K562 (cell line): ENCODE measurements at regions not wholly inside any gene's neighbourhood (a gene's known extent, or its start where the extent isn't known, plus 50 kb on each side); places are given as distances from the start of the nearest gene placed in this dataset.
"Not testable (repeated sequence)": the region's sequence is repeated elsewhere in the genome, so short reads cannot be mapped to it uniquely, and the experiment has no call there.

Experiments
- CTCF ChIP-seq, 3 experiments: IDR thresholded peaks in 2 of 3; conservative IDR thresholded peaks in 1 of 3; 2 replicates each; pipeline ENCODE4 v1.5.1; 2011 to 2012; ENCODE audit warnings: low read length in 3 of 3, mild to moderate bottlenecking in 3 of 3, control low read depth in 2 of 3, improper control_type of control experiment in 1 of 3, inconsistent platforms in 1 of 3, low read depth in 1 of 3, mixed read lengths in 1 of 3, moderate library complexity in 1 of 3; ENCODE audit not compliant: insufficient read depth in 2 of 3
- ESRRA ChIP-seq: fragments of 450-650 bp; IDR thresholded peaks from 2 replicates; pipeline ENCODE4 v1.6.1; 2014; ENCODE audit warnings: low read depth, mild to moderate bottlenecking, moderate library complexity, borderline replicate concordance
- FOXA1 ChIP-seq: fragments of 450-650 bp; IDR thresholded peaks from 2 replicates; pipeline ENCODE4 v1.6.1; 2016; ENCODE audit warnings: mild to moderate bottlenecking, borderline replicate concordance
- HDAC6 ChIP-seq: IDR thresholded peaks from 2 replicates; pipeline ENCODE4 v1.6.1; 2012; ENCODE audit warnings: low read depth, mild to moderate bottlenecking, control low read depth, inconsistent platforms, low read length, moderate library complexity
- MAFK ChIP-seq: IDR thresholded peaks from 2 replicates; pipeline ENCODE4 v1.6.1; 2011; ENCODE audit warnings: low read length, improper control_type of control experiment
- POLR2A ChIP-seq: fragments of 450-650 bp; conservative IDR thresholded peaks from 2 replicates; pipeline ENCODE4 v1.6.1; 2016
- RBBP5 ChIP-seq: fragments of 200-600 bp; sonication (generic); IDR thresholded peaks from 2 replicates; pipeline ENCODE4 v1.6.1; 2012; ENCODE audit warnings: borderline replicate concordance, mild to moderate bottlenecking, low read length, control low read depth, inconsistent platforms; ENCODE audit not compliant: insufficient read depth, poor library complexity, severe bottlenecking
- RBFOX2 ChIP-seq: fragments of 200-400 bp; formaldehyde crosslinking; IDR thresholded peaks from 2 replicates; pipeline ENCODE4 v1.6.1; 2017; ENCODE audit warnings: low read depth, mild to moderate bottlenecking, low read length, moderate library complexity
- SMC3 ChIP-seq: conservative IDR thresholded peaks from 2 replicates; pipeline ENCODE4 v1.6.1; 2011; ENCODE audit warnings: low read depth, low read length, improper control_type of control experiment; ENCODE audit not compliant: insufficient read depth
- TRIM25 ChIP-seq: fragments of 450-650 bp; IDR thresholded peaks from 2 replicates; pipeline ENCODE4 v1.7.0; 2016; ENCODE audit warnings: borderline replicate concordance
- ZNF3 ChIP-seq: fragments of 250-450 bp; sonication (Bioruptor Pico); IDR thresholded peaks from 2 replicates; pipeline ENCODE4 v1.5.0; 2021; ENCODE audit warnings: mild to moderate bottlenecking, moderate library complexity
- TF ChIP-seq, protein P1 (sequence below), 2 experiments: fragments of 450-650 bp; formaldehyde crosslinking in 1 of 2; IDR thresholded peaks; 2 replicates each; pipeline versions ENCODE4 v1.4.0 to v1.6.1; 2014 to 2020; ENCODE audit warnings: mild to moderate bottlenecking in 2 of 2, borderline replicate concordance in 1 of 2, low read depth in 1 of 2
- TF ChIP-seq, protein P2 (sequence below): sonication (generic); formaldehyde crosslinking; IDR thresholded peaks from 2 replicates; pipeline ENCODE4 v1.8.0; 2022; ENCODE audit warnings: mild to moderate bottlenecking, missing genetic modification reagents, borderline replicate concordance

GRCh38 chr16:33986521-33986920 is 527.1 kb downstream of the TP53TG3F start:
- not testable (repeated sequence) for TF ChIP-seq RBBP5; TRIM25; HDAC6; ESRRA; SMC3; MAFK; POLR2A; CTCF (IDR thresholded peaks at IDR 0.05 in 2 of 3, conservative IDR thresholded peaks at IDR 0.05 in 1 of 3; ENCODE audit: insufficient read depth in 2 of 3, low read depth in 1 of 3, low read length in 3 of 3); FOXA1; ZNF3 (CRISPR knock-in tag); RBFOX2
- TF ChIP-seq, protein P1, sequence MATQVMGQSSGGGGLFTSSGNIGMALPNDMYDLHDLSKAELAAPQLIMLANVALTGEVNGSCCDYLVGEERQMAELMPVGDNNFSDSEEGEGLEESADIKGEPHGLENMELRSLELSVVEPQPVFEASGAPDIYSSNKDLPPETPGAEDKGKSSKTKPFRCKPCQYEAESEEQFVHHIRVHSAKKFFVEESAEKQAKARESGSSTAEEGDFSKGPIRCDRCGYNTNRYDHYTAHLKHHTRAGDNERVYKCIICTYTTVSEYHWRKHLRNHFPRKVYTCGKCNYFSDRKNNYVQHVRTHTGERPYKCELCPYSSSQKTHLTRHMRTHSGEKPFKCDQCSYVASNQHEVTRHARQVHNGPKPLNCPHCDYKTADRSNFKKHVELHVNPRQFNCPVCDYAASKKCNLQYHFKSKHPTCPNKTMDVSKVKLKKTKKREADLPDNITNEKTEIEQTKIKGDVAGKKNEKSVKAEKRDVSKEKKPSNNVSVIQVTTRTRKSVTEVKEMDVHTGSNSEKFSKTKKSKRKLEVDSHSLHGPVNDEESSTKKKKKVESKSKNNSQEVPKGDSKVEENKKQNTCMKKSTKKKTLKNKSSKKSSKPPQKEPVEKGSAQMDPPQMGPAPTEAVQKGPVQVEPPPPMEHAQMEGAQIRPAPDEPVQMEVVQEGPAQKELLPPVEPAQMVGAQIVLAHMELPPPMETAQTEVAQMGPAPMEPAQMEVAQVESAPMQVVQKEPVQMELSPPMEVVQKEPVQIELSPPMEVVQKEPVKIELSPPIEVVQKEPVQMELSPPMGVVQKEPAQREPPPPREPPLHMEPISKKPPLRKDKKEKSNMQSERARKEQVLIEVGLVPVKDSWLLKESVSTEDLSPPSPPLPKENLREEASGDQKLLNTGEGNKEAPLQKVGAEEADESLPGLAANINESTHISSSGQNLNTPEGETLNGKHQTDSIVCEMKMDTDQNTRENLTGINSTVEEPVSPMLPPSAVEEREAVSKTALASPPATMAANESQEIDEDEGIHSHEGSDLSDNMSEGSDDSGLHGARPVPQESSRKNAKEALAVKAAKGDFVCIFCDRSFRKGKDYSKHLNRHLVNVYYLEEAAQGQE (IDR thresholded peaks at IDR 0.05; ENCODE audit: borderline replicate concordance): not testable (repeated sequence)
- TF ChIP-seq, protein P1 (CRISPR knock-in tag; IDR thresholded peaks at IDR 0.05; ENCODE audit: low read depth): not testable (repeated sequence)
- TF ChIP-seq, protein P2, sequence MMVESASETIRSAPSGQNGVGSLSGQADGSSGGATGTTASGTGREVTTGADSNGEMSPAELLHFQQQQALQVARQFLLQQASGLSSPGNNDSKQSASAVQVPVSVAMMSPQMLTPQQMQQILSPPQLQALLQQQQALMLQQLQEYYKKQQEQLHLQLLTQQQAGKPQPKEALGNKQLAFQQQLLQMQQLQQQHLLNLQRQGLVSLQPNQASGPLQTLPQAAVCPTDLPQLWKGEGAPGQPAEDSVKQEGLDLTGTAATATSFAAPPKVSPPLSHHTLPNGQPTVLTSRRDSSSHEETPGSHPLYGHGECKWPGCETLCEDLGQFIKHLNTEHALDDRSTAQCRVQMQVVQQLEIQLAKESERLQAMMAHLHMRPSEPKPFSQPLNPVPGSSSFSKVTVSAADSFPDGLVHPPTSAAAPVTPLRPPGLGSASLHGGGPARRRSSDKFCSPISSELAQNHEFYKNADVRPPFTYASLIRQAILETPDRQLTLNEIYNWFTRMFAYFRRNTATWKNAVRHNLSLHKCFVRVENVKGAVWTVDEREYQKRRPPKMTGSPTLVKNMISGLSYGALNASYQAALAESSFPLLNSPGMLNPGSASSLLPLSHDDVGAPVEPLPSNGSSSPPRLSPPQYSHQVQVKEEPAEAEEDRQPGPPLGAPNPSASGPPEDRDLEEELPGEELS (CRISPR knock-in tag): not testable (repeated sequence)
